ENCODE measurements at regions not wholly inside any gene's neighbourhood (a gene's known extent, or its start where the extent isn't known, plus 50 kb on each side); places are given as distances from the start of the nearest gene placed in this dataset.

- no peaks in the 10 kb centered on the region for H3K4me1 ChIP-seq (ENCODE audit: control insufficient read depth in 2 of 2, insufficient read depth in 2 of 2, low read length in 2 of 2)
- ATAC-seq (ENCODE audit: low read depth) (no peak), DNase-seq (no peak)
- H3K4me3 ChIP-seq (ENCODE audit: control extremely low read depth in 1 of 5, extremely low read depth in 1 of 5, insufficient read depth in 1 of 5, low read depth in 2 of 5, low read length in 4 of 5): no peak overlapping the region
- no peak overlapping the region for H3K27ac ChIP-seq (ENCODE audit: low read length in 2 of 2)
- Mint-ChIP-seq H3K27ac (no peak overlapping the region), H3K27me3 (peaks cover 11% of the 10 kb centered on the region), H3K9me3 (ENCODE audit: insufficient read depth) (no peaks in the 10 kb centered on the region), H3K4me1 (no peaks in the 10 kb centered on the region), H3K4me3 (no peak overlapping the region)
- CTCF ChIA-PET: no interaction called here
- H3K36me3 ChIP-seq (replicated peaks in 1 of 2; ENCODE audit: control extremely low read depth in 1 of 2, control insufficient read depth in 1 of 2, extremely low read depth in 1 of 2, insufficient read depth in 2 of 2, low read length in 1 of 2): no peaks in the 10 kb centered on the region
- no CpG with 5 or more reads among the region's 6 CpGs for WGBS (ENCODE audit: insufficient coverage)
- no peaks in the 10 kb centered on the region for H3K79me2 ChIP-seq (ENCODE audit: control insufficient read depth, insufficient read depth, low read length)
- no peak overlapping the region for H3K9ac ChIP-seq (ENCODE audit: low read length)
- POLR2A ChIA-PET: no interaction called here
- H4K20me1 ChIP-seq (ENCODE audit: control insufficient read depth, insufficient read depth, low read length, poor library complexity, severe bottlenecking): no peaks in the 10 kb centered on the region
- H3K27me3 ChIP-seq (replicated peaks in 1 of 4; ENCODE audit: control extremely low read depth in 1 of 4, control insufficient read depth in 3 of 4, insufficient read depth in 4 of 4, low read length in 3 of 4): no peaks in the 10 kb centered on the region
- no peak overlapping the region for H2AFZ ChIP-seq (ENCODE audit: insufficient read depth, low read depth, low read length, poor library complexity, severe bottlenecking)
- TF ChIP-seq CTCF (IDR thresholded peaks at IDR 0.05) (no peak), EZH2 (IDR thresholded peaks at IDR 0.05; ENCODE audit: borderline replicate concordance, insufficient read depth, low read depth, low read length, poor library complexity, severe bottlenecking) (no peak)
- intact Hi-C loops (cut with micrococcal nuclease): no loop called here
- no peaks in the 10 kb centered on the region for H3K9me3 ChIP-seq (ENCODE audit: control extremely low read depth in 1 of 3, control insufficient read depth in 2 of 3, insufficient read depth in 1 of 3, low read length in 2 of 3)
- H3K4me2 ChIP-seq (replicated peaks; ENCODE audit: low read depth, low read length, poor library complexity, severe bottlenecking): no peak overlapping the region
Observed at GRCh38 chr13:79062291-79062690, 343.8 kb downstream of the RBM26 start.

- Histone ChIP-seq H4K20me1 (ENCODE audit: control insufficient read depth, insufficient read depth, low read length, poor library complexity, severe bottlenecking) (no peaks in the 10 kb centered on the region), H3K4me3 (ENCODE audit: control extremely low read depth in 1 of 5, extremely low read depth in 1 of 5, insufficient read depth in 1 of 5, low read depth in 2 of 5, low read length in 4 of 5) (no peak overlapping the region), H3K4me1 (ENCODE audit: control insufficient read depth in 2 of 2, insufficient read depth in 2 of 2, low read length in 2 of 2) (no peaks in the 10 kb centered on the region), H2AFZ (ENCODE audit: insufficient read depth, low read depth, low read length, poor library complexity, severe bottlenecking) (no peak overlapping the region), H3K36me3 (replicated peaks in 1 of 2; ENCODE audit: control extremely low read depth in 1 of 2, control insufficient read depth in 1 of 2, extremely low read depth in 1 of 2, insufficient read depth in 2 of 2, low read length in 1 of 2) (no peaks in the 10 kb centered on the region), H3K9ac (ENCODE audit: low read length) (no peak overlapping the region), H3K79me2 (ENCODE audit: control insufficient read depth, insufficient read depth, low read length) (no peaks in the 10 kb centered on the region), H3K27me3 (replicated peaks in 1 of 4; ENCODE audit: control extremely low read depth in 1 of 4, control insufficient read depth in 3 of 4, insufficient read depth in 4 of 4, low read length in 3 of 4) (no peaks in the 10 kb centered on the region), H3K9me3 (ENCODE audit: control extremely low read depth in 1 of 3, control insufficient read depth in 2 of 3, insufficient read depth in 1 of 3, low read length in 2 of 3) (no peaks in the 10 kb centered on the region), H3K4me2 (replicated peaks; ENCODE audit: low read depth, low read length, poor library complexity, severe bottlenecking) (no peak overlapping the region), H3K27ac (ENCODE audit: low read length in 2 of 2) (no peak overlapping the region)
- intact Hi-C loops (cut with micrococcal nuclease): no loop called here
- no peak overlapping the region for H3K4me3 Mint-ChIP-seq
- no peak overlapping the region for H3K27ac Mint-ChIP-seq
- H3K9me3 Mint-ChIP-seq (ENCODE audit: insufficient read depth): no peaks in the 10 kb centered on the region
- WGBS (ENCODE audit: insufficient coverage): no CpG with 5 or more reads among the region's 1 CpG
- H3K27me3 Mint-ChIP-seq: peaks cover 11% of the 10 kb centered on the region
- DNase-seq (no peak), ATAC-seq (ENCODE audit: low read depth) (no peak)
- ChIA-PET POLR2A (no interaction called here), CTCF (no interaction called here)
- no peaks in the 10 kb centered on the region for H3K4me1 Mint-ChIP-seq
- no peak for TF ChIP-seq EZH2 (IDR thresholded peaks at IDR 0.05; ENCODE audit: borderline replicate concordance, insufficient read depth, low read depth, low read length, poor library complexity, severe bottlenecking)
- no peak for TF ChIP-seq CTCF (IDR thresholded peaks at IDR 0.05)
Observed at GRCh38 chr13:79060216-79060615, 345.8 kb downstream of the RBM26 start.
